Thymus (tissue), 11 donors: ENCODE measurements at regions not wholly inside any gene's neighbourhood (a gene's known extent, or its start where the extent isn't known, plus 50 kb on each side); places are given as distances from the start of the nearest gene placed in this dataset.

ENCODE experiments used
- DNase-seq, 9 donors: peaks; one replicate each; pipeline ENCODE4 v3.0.0-alpha.2; 2013; ENCODE audit warnings: low spot score in 9 of 9, low read depth in 6 of 9, missing footprints in 1 of 9
- H3K27ac ChIP-seq, 2 donors: one replicate each; pipeline ENCODE4 v1.5.1; 2013; ENCODE audit warnings: control low read depth in 1 of 2, low read depth in 1 of 2, low read length in 1 of 2, mild to moderate bottlenecking in 1 of 2, moderate library complexity in 1 of 2
- H3K27me3 ChIP-seq, 2 donors: one replicate each; pipeline ENCODE4 v1.5.1; 2013; ENCODE audit warnings: low read length in 1 of 2; ENCODE audit not compliant: control insufficient read depth in 2 of 2, insufficient read depth in 1 of 2
- H3K36me3 ChIP-seq, 2 donors: one replicate each; pipeline ENCODE4 v1.5.1; 2013; ENCODE audit warnings: low read length in 1 of 2, mild to moderate bottlenecking in 1 of 2, moderate library complexity in 1 of 2; ENCODE audit not compliant: control insufficient read depth in 2 of 2, insufficient read depth in 2 of 2
- H3K4me1 ChIP-seq, 2 donors: one replicate each; pipeline ENCODE4 v1.5.1; 2013; ENCODE audit warnings: low read length in 2 of 2; ENCODE audit not compliant: control insufficient read depth in 2 of 2, insufficient read depth in 2 of 2
- H3K4me3 ChIP-seq, 2 donors: one replicate each; pipeline ENCODE4 v1.5.1; 2013; ENCODE audit warnings: low read length in 2 of 2, control low read depth in 1 of 2, mild to moderate bottlenecking in 1 of 2
- H3K9me3 ChIP-seq, 2 donors: one replicate each; pipeline ENCODE4 v1.5.1; 2013; ENCODE audit warnings: low read length in 1 of 2, mild to moderate bottlenecking in 1 of 2; ENCODE audit not compliant: control insufficient read depth in 2 of 2, insufficient read depth in 1 of 2
- WGBS: extraction: QIAGEN DNeasy Blood & Tissue Kit; methylation state at CpG from one replicate; pipeline ENCODE4 v1.1.7; 2013; 5-methylcytosine and 5-hydroxymethylcytosine counted together
- donor health status: healthy.

DNA sequence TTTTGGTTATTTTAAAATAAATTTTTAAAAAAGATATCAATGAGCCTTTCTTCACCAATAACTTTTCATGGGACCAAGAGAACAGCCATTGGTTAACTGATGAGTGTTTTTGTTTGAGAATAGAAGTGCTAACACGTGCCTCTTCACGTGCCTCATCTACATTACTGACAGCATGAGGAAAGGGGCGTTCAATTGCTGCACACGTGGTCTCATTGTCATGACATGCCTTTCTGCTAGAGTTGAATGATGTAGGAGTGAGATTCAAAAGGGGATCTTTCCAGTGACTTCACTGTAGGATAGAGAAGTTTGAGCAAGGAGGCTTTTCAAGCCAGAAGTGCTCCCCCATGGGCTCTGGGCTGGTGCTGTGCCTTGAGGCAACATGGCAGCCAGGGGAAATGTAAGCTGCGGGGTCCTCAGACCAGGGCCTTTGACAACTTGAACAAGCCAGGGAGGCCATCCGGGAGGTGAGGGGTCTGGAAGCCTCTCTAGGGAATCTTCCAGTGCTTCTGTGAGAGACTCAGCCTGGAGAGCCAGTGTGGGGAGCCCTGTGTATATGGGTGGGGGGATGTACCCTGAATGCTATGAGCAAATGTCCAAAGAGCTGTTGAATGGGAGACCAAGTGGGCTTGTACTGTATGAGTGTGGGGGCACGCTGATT is 51.2 kb upstream of the FSTL4 start:
- no peaks in the 10 kb centered on the region for H3K36me3 ChIP-seq
- H3K4me3 ChIP-seq = no peak overlapping the region
- WGBS = 92% methylated on average over 7 of the region's 7 CpGs

GRCh38 chr5:133662578-133662977 is 50.2 kb upstream of the FSTL4 start:
- Histone ChIP-seq H3K27ac (no peak overlapping the region), H3K9me3 (no peaks in the 10 kb centered on the region), H3K36me3 (no peaks in the 10 kb centered on the region), H3K4me1 (no peaks in the 10 kb centered on the region), H3K27me3 (peaks cover 0 to 2% of the 10 kb centered on the region in 2 donors), H3K4me3 (no peak overlapping the region)
- no peak for DNase-seq
- WGBS = 75% methylated on average over 4 of the region's 4 CpGs

More for the DNA sequence above, 51.2 kb upstream of the FSTL4 start:
- Histone ChIP-seq H3K9me3 (no peaks in the 10 kb centered on the region), H3K27me3 (peaks cover 0 to 2% of the 10 kb centered on the region in 2 donors), H3K4me1 (no peaks in the 10 kb centered on the region), H3K27ac (no peak overlapping the region)
- DNase-seq = no peak
